ENCODE measurements at regions not wholly inside any gene's neighbourhood (a gene's known extent, or its start where the extent isn't known, plus 50 kb on each side); places are given as distances from the start of the nearest gene placed in this dataset.

- DNase-seq: no peak
Measured at GRCh38 chr4:135290136-135290535, 1088.5 kb upstream of the PABPC4L start.

- no peak for DNase-seq
Measured at GRCh38 chr4:135283934-135284333, 1082.3 kb upstream of the PABPC4L start.

- DNase-seq: no peak
Measured at GRCh38 chr4:135282676-135283075, 1081.1 kb upstream of the PABPC4L start.

GRCh38 chr4:135281230-135281629 is 1079.6 kb upstream of the PABPC4L start:
- no peak for DNase-seq

- DNase-seq: no peak
Measured at GRCh38 chr4:135277980-135278315, 1076.4 kb upstream of the PABPC4L start.

- DNase-seq: no peak
Measured at GRCh38 chr4:135277068-135277979, 1075.7 kb upstream of the PABPC4L start.

GRCh38 chr4:135274416-135274815 is 1072.8 kb upstream of the PABPC4L start:
- no peak for DNase-seq

- no peak for DNase-seq
Measured at GRCh38 chr4:135269125-135269890, 1067.7 kb upstream of the PABPC4L start.

- no peak for DNase-seq
Measured at GRCh38 chr4:135268369-135268768, 1066.8 kb upstream of the PABPC4L start.

- no peak for DNase-seq
Measured at GRCh38 chr4:135267148-135267865, 1065.7 kb upstream of the PABPC4L start.

GRCh38 chr4:135256111-135256510 is 1054.5 kb upstream of the PABPC4L start:
- DNase-seq: no peak

- no peak for DNase-seq
Measured at GRCh38 chr4:135250040-135250439, 1048.5 kb upstream of the PABPC4L start.

GRCh38 chr4:135249024-135249423 is 1047.4 kb upstream of the PABPC4L start:
- DNase-seq: no peak

- DNase-seq: no peak
Measured at GRCh38 chr4:135244696-135245095, 1043.1 kb upstream of the PABPC4L start.

GRCh38 chr4:135244056-135244455 is 1042.5 kb upstream of the PABPC4L start:
- DNase-seq: no peak

GRCh38 chr4:135240796-135241195 is 1039.2 kb upstream of the PABPC4L start:
- DNase-seq: no peak

GRCh38 chr4:135239964-135240363 is 1038.4 kb upstream of the PABPC4L start:
- DNase-seq: no peak

- DNase-seq: no peak
Measured at GRCh38 chr4:135238940-135239339, 1037.4 kb upstream of the PABPC4L start.

- DNase-seq: no peak
Measured at GRCh38 chr4:135236048-135236447, 1034.5 kb upstream of the PABPC4L start.

GRCh38 chr4:135227842-135228241 is 1026.3 kb upstream of the PABPC4L start:
- no peak for DNase-seq

GRCh38 chr4:135225551-135225950 is 1024.0 kb upstream of the PABPC4L start:
- DNase-seq: no peak

GRCh38 chr4:135210341-135210740 is 1008.8 kb upstream of the PABPC4L start:
- no peak for DNase-seq

- no peak for DNase-seq
Measured at GRCh38 chr4:135207531-135207930, 1005.9 kb upstream of the PABPC4L start.

GRCh38 chr4:135204311-135204710 is 1002.7 kb upstream of the PABPC4L start:
- DNase-seq: no peak

All from activated CD4-positive, alpha-beta T cell treated with anti-CD3 and anti-CD28 coated beads, Interleukin-2, Interleukin-6, amounts not matched to agents 100 ng/mL and 50 ng/mL, durations not matched to agents 16 hours and 8 hours (primary cell).